Mesendoderm (in vitro differentiated cells): ENCODE measurements at regions not wholly inside any gene's neighbourhood (a gene's known extent, or its start where the extent isn't known, plus 50 kb on each side); places are given as distances from the start of the nearest gene placed in this dataset.
A peak's percentile ranks its signal among the peaks of the same experiment; 100 is the strongest.

Experiments used
- DNase-seq: peaks from one replicate; pipeline ENCODE4 v3.0.0; 2013
- H2AK5ac ChIP-seq: 2 replicates; pipeline ENCODE4 v1.6.1; 2013; ENCODE audit warnings: low read length, inconsistent platforms
- H2BK120ac ChIP-seq: 2 replicates; pipeline ENCODE4 v1.6.1; 2013; ENCODE audit warnings: low read depth, mild to moderate bottlenecking, low read length, moderate library complexity, mixed read lengths
- H2BK15ac ChIP-seq: replicated peaks from 2 replicates; pipeline ENCODE4 v1.6.1; 2013; ENCODE audit warnings: low read depth, mild to moderate bottlenecking, moderate library complexity
- H2BK5ac ChIP-seq: 2 replicates; pipeline ENCODE4 v1.6.1; 2013; ENCODE audit warnings: low read length, inconsistent platforms
- H3K18ac ChIP-seq: 2 replicates; pipeline ENCODE4 v1.6.1; 2013; ENCODE audit warnings: mild to moderate bottlenecking, low read length, mixed read lengths
- H3K23ac ChIP-seq: one replicate; pipeline ENCODE4 v1.6.1; 2013; ENCODE audit warnings: low read length
- H3K27ac ChIP-seq: 2 replicates; pipeline ENCODE4 v1.5.1; 2013; ENCODE audit warnings: low read depth, mild to moderate bottlenecking, inconsistent platforms, low read length, moderate library complexity
- H3K27me3 ChIP-seq: 2 replicates; pipeline ENCODE4 v1.6.1; 2013; ENCODE audit warnings: low read length, control low read depth, mild to moderate bottlenecking, inconsistent platforms; ENCODE audit not compliant: insufficient read depth, poor library complexity
- H3K36me3 ChIP-seq: 2 replicates; pipeline ENCODE4 v1.6.1; 2013; ENCODE audit warnings: low read length, inconsistent platforms; ENCODE audit not compliant: control insufficient read depth, insufficient read depth
- H3K4ac ChIP-seq: one replicate; pipeline ENCODE4 v1.6.1; 2013; ENCODE audit warnings: low read depth, mild to moderate bottlenecking, low read length, moderate library complexity
- H3K4me1 ChIP-seq: 2 replicates; pipeline ENCODE4 v1.6.1; 2013; ENCODE audit warnings: low read depth, low read length, inconsistent platforms; ENCODE audit not compliant: control insufficient read depth
- H3K4me2 ChIP-seq: 2 replicates; pipeline ENCODE4 v1.6.1; 2013; ENCODE audit warnings: low read length
- H3K4me3 ChIP-seq: 2 replicates; pipeline ENCODE4 v1.5.1; 2013; ENCODE audit warnings: mild to moderate bottlenecking, low read length
- H3K56ac ChIP-seq: one replicate; pipeline ENCODE4 v1.6.1; 2013; ENCODE audit warnings: low read length
- H3K79me1 ChIP-seq: 2 replicates; pipeline ENCODE4 v1.6.1; 2013; ENCODE audit warnings: low read length, inconsistent platforms
- H3K79me2 ChIP-seq: 2 replicates; pipeline ENCODE4 v1.6.1; 2013; ENCODE audit warnings: mild to moderate bottlenecking, low read length; ENCODE audit not compliant: control insufficient read depth, insufficient read depth
- H3K9ac ChIP-seq: 2 replicates; pipeline ENCODE4 v1.6.1; 2013; ENCODE audit warnings: low read length, inconsistent platforms
- H4K5ac ChIP-seq: one replicate; pipeline ENCODE4 v1.6.1; 2013; ENCODE audit warnings: low read length
- H4K8ac ChIP-seq: one replicate; pipeline ENCODE4 v1.6.1; 2013; ENCODE audit warnings: low read depth, mild to moderate bottlenecking, control low read depth, low read length, moderate library complexity
- WGBS: extraction: QIAGEN DNeasy Blood & Tissue Kit; methylation state at CpG from one replicate; pipeline ENCODE4 v1.1.7; 2013; ENCODE audit warnings: low lambda C conversion rate, missing lambda C conversion rate; ENCODE audit not compliant: insufficient coverage; ENCODE audit errors: extremely low coverage; 5-methylcytosine and 5-hydroxymethylcytosine counted together

GRCh38 chr1:199742547-199742946 lies 285.0 kb upstream of the NR5A2 start:
- no peak overlapping the region for H3K9ac ChIP-seq
- no peak overlapping the region for H4K8ac ChIP-seq
- H3K79me2 ChIP-seq = no peaks in the 10 kb centered on the region
- H3K36me3 ChIP-seq = no peaks in the 10 kb centered on the region
- H3K4me1 ChIP-seq = no peaks in the 10 kb centered on the region
- DNase-seq = peak; percentile 39
- no peak overlapping the region for H2BK5ac ChIP-seq
- H2AK5ac ChIP-seq = no peak overlapping the region
- H3K79me1 ChIP-seq = no peaks in the 10 kb centered on the region
- no peak overlapping the region for H3K56ac ChIP-seq
- H3K4me2 ChIP-seq = no peak overlapping the region
- no peak overlapping the region for H2BK120ac ChIP-seq
- no peak overlapping the region for H2BK15ac ChIP-seq
- H3K4ac ChIP-seq = no peak overlapping the region
- no peaks in the 10 kb centered on the region for H3K27me3 ChIP-seq
- H3K4me3 ChIP-seq = no peak overlapping the region
- H3K27ac ChIP-seq = no peak overlapping the region
- no peak overlapping the region for H4K5ac ChIP-seq
- H3K23ac ChIP-seq = no peak overlapping the region
- no peak overlapping the region for H3K18ac ChIP-seq
- no CpG with 5 or more reads among the region's 2 CpGs for WGBS

DNA sequence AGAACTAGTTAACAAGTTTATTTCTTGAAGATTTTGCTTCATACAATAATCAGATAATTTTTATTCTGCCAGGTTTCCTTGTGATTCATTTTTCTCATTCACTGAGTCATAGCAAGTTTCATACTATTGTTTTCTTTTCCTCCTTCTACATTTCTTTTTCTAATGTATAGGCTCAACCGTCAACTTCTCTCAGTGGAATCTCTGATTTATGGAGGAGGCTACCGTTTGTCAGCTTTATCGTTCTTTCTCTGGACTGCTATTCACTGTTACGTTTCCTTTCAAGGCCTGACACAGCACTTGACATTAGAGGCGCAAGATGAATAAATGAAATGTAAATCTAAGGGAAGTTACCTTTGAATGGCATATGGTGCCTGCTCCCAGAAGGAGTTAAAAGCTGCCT lies 284.3 kb upstream of the NR5A2 start:
- Histone ChIP-seq H3K27ac (no peak overlapping the region), H3K4ac (no peak overlapping the region), H3K79me1 (no peaks in the 10 kb centered on the region), H3K56ac (no peak overlapping the region), H2AK5ac (no peak overlapping the region), H2BK5ac (no peak overlapping the region), H4K8ac (no peak overlapping the region), H2BK15ac (no peak overlapping the region), H4K5ac (no peak overlapping the region), H3K4me2 (no peak overlapping the region), H3K9ac (no peak overlapping the region), H3K79me2 (no peaks in the 10 kb centered on the region), H3K4me1 (no peaks in the 10 kb centered on the region), H3K23ac (no peak overlapping the region), H3K27me3 (no peaks in the 10 kb centered on the region), H3K18ac (no peak overlapping the region), H3K36me3 (no peaks in the 10 kb centered on the region), H2BK120ac (no peak overlapping the region), H3K4me3 (no peak overlapping the region)
- no peak for DNase-seq
- no CpG with 5 or more reads among the region's 5 CpGs for WGBS

- no CpG with 5 or more reads among the region's 2 CpGs for WGBS
- H2BK15ac ChIP-seq = no peak overlapping the region
Measured at GRCh38 chr1:199746666-199747384, 280.7 kb upstream of the NR5A2 start.

GRCh38 chr1:199747984-199748383 lies 279.5 kb upstream of the NR5A2 start:
- Histone ChIP-seq H2BK15ac (no peak overlapping the region), H3K56ac (peak overlapping the region; percentile 31), H3K4ac (no peak overlapping the region), H3K23ac (no peak overlapping the region), H3K79me2 (no peaks in the 10 kb centered on the region), H3K4me1 (no peaks in the 10 kb centered on the region), H4K5ac (no peak overlapping the region), H3K4me2 (no peak overlapping the region), H3K79me1 (no peaks in the 10 kb centered on the region), H3K27me3 (no peaks in the 10 kb centered on the region), H3K4me3 (no peak overlapping the region), H2AK5ac (no peak overlapping the region), H3K27ac (no peak overlapping the region), H3K36me3 (no peaks in the 10 kb centered on the region), H2BK120ac (no peak overlapping the region), H3K9ac (no peak overlapping the region), H4K8ac (no peak overlapping the region), H2BK5ac (no peak overlapping the region), H3K18ac (no peak overlapping the region)
- WGBS = no CpG with 5 or more reads among the region's 17 CpGs
- DNase-seq = peak; percentile 52

More at GRCh38 chr1:199746666-199747384, 280.7 kb upstream of the NR5A2 start:
- Histone ChIP-seq H3K36me3 (no peaks in the 10 kb centered on the region), H4K5ac (no peak overlapping the region), H3K79me1 (no peaks in the 10 kb centered on the region), H2BK5ac (no peak overlapping the region), H3K27ac (no peak overlapping the region), H3K4me3 (no peak overlapping the region), H2BK120ac (no peak overlapping the region), H4K8ac (no peak overlapping the region), H3K9ac (no peak overlapping the region), H3K23ac (no peak overlapping the region), H3K4me1 (no peaks in the 10 kb centered on the region), H3K56ac (no peak overlapping the region), H3K79me2 (no peaks in the 10 kb centered on the region), H3K27me3 (no peaks in the 10 kb centered on the region), H3K4ac (no peak overlapping the region), H3K4me2 (no peak overlapping the region), H2AK5ac (no peak overlapping the region), H3K18ac (no peak overlapping the region)
- no peak for DNase-seq

- Histone ChIP-seq H4K8ac (no peak overlapping the region), H3K36me3 (no peaks in the 10 kb centered on the region), H3K79me2 (no peaks in the 10 kb centered on the region), H3K9ac (no peak overlapping the region), H3K79me1 (no peaks in the 10 kb centered on the region), H3K4ac (no peak overlapping the region), H2BK15ac (no peak overlapping the region), H3K4me3 (no peak overlapping the region), H3K56ac (no peak overlapping the region), H4K5ac (no peak overlapping the region), H3K23ac (no peak overlapping the region), H3K27me3 (no peaks in the 10 kb centered on the region), H3K4me1 (no peaks in the 10 kb centered on the region), H3K18ac (no peak overlapping the region), H2BK5ac (no peak overlapping the region), H2AK5ac (no peak overlapping the region), H3K4me2 (no peak overlapping the region), H3K27ac (no peak overlapping the region), H2BK120ac (no peak overlapping the region)
- no peak for DNase-seq
- no CpG with 5 or more reads among the region's 5 CpGs for WGBS
Measured at GRCh38 chr1:199751506-199751905, 276.0 kb upstream of the NR5A2 start.
